Retina (tissue), 1 donor: ENCODE measurements at regions not wholly inside any gene's neighbourhood (a gene's known extent, or its start where the extent isn't known, plus 50 kb on each side); places are given as distances from the start of the nearest gene placed in this dataset.

Experiments
- DNase-seq: peaks from one replicate; pipeline ENCODE4 v3.0.0-alpha.2; 2016

GRCh38 chr2:192373754-192374153, 179.0 kb upstream of the TMEFF2 start:
- DNase-seq, result no peak

DNA sequence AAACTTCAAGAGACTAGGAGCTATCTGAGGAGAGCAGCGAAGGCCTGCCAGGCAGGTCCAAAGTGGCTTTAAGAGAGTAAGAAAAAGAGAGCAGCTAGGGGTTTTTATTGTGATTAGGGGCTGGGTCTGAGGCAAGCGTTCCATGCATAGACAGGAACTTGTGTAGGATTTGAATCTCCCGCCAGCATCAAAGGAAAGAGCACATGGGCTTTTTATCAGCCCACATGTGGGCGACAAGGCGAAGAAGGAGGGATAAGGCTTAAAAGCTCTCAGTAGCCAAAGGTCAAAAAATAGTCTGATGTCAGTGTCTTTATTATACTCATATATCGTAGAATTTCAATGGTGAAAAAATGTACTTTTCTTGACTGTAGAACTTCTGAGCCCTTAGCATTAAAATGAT, 178.5 kb upstream of the TMEFF2 start:
- DNase-seq, result no peak

DNA sequence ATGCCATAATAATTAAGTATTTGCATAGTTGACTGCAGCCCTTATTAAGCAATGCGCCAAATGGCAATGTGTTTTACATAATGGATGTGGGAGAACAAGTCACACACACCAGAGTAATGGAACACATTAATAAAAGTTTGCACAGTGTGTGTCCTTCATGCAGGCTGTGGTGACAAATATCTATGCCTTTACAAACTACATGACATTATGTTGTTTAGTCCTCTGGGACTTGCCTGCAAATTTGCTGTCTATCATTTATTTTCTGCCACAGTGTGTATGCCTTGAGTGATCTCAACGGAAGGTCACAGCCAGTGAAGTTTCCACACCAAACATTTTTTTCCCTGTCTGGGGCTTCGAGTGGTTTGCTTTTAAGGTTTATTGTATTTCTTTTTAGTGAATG, 175.2 kb upstream of the TMEFF2 start:
- DNase-seq, result no peak

GRCh38 chr2:192357217-192357616, 162.5 kb upstream of the TMEFF2 start:
- DNase-seq, result no peak

GRCh38 chr2:192354512-192355244, 159.9 kb upstream of the TMEFF2 start:
- DNase-seq, result no peak

GRCh38 chr2:192347542-192347941, 152.8 kb upstream of the TMEFF2 start:
- no peak for DNase-seq

GRCh38 chr2:192345287-192345686, 150.6 kb upstream of the TMEFF2 start:
- DNase-seq, result no peak

DNA sequence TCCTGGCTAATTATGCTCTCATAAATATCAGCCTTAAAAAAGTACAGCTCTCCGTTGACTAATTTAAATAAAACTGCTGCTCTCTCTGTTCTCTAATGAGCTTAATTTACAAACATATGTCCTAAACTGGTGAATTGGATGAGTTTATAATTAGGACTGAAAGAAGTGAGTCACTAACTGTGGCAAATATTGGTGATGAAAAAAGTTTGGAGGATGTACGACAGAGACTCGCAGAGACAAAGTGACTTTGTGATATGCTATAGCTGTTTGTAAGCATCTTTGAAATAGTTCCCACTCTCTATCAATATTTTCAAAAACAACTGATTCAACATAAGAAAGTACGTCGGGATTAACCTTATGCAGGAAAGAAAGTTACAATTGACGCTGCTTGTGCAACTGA, 138.9 kb upstream of the TMEFF2 start:
- DNase-seq, result no peak

- DNase-seq, result no peak
These were observed 133.6 kb upstream of the TMEFF2 start for GRCh38 chr2:192328297-192328696.

GRCh38 chr2:192327576-192327975, 132.8 kb upstream of the TMEFF2 start:
- DNase-seq, result no peak

GRCh38 chr2:192315543-192315942, 120.8 kb upstream of the TMEFF2 start:
- DNase-seq, result no peak

GRCh38 chr2:192314800-192315481, 120.2 kb upstream of the TMEFF2 start:
- no peak for DNase-seq

DNA sequence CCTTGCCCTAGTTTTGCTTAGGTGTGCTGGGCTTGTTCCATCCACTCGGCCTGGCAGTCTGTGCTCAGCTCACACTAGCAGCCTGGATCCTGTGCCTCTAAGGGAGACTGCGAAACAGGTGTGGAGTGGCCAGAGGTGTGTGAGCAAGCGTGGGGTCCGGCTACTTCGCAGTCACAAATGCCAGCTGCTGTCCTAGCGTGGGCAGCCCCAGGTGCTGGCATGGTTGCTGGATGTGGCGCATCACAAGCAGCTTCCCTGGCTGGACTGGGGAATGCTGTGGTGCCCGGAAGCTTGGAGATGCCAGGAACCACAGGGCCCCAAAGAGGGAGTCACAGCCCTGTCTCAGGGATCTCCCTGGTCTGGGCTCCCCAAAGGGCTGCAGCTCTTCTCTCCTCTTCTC, 119.0 kb upstream of the TMEFF2 start:
- DNase-seq, result no peak

DNA sequence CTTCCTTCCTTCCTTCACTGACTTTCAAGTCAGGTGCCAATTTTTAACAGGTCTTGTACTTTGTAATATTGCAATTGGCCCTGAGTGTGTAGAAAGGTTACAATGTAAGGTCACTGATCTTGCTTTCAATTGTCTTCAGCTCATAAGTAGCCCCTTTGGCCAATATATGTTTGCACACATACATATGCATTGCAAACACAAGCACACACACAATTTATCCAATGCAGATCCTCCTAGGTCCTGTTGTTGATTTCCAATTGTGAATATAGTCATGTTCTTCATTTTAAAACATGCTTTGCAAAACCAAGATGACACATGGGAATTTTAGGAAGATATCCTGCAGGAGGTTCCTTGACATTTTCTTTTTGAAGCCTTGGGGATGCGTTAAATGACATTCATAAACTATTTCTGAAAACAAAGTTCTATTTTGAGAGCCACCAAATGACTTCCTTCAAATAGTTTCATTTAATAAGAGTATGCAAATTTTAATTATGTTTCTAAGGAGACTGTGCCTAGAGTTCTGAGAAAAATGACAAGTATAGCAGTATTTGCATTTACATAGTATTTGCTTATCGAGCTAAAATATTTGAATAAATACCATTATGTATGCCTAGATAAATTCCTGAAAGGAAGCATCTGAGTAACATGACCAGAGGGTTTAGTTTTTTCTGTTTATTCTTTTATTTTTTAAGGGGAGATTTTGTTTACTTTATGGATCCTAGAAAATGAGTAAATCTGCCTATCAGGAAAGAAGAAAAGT, 117.1 kb upstream of the TMEFF2 start:
- DNase-seq, result no peak

DNA sequence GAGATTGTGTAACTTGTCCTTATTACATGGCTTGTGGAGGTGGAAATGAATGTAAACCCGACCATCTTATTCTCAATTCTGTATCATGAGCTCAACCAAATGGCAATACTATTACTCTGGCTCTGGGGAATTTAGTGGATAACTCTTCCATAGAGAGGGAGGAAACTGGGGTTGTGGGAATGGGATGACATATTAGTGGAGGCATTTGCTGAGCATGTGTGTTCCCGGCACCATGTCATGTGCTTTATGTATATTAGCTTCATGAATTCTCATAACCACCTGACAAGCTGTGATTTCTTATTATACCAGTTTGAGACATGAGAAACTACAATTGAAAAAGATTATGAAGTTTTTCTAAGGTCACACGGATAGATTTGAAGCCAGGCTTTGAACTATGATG, 112.8 kb upstream of the TMEFF2 start:
- no peak for DNase-seq

DNA sequence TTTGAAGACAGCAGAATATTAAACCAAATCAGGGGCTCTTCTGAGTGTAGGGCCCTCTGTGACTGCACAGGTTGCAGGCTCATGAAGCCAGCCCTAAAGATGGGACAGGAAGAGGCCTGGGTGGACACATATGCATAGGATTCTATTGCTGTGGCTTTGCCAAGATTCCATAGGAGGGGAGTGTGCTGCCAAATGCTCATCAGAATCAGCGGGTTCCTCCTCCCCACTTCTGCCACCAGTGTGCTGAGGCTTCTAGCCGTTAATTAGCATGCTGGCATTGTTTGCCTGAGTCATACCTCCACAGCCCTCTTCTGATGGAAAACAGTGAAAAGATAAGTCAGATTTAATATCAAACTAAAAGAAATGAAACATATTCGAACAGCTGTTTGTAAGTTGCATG, 103.9 kb upstream of the TMEFF2 start:
- no peak for DNase-seq

DNA sequence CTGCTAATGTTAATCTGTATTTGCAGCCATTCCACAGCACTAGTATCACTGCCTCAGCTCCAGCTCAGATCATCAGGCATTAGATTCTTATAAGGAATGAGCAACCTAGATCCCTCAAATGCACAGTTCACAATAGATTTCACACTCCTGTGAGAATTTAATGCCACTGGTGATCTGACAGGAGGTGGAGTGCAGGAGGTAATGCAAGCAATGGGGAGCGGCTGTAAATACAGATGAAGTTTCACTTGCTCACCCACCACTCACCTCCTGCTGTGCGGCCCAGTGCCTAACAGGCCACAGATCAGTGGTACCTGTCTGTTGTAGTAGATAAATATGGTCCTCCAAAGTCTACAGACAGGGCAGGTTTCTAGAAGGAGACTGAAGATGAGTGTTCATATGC, 97.7 kb upstream of the TMEFF2 start:
- no peak for DNase-seq

DNA sequence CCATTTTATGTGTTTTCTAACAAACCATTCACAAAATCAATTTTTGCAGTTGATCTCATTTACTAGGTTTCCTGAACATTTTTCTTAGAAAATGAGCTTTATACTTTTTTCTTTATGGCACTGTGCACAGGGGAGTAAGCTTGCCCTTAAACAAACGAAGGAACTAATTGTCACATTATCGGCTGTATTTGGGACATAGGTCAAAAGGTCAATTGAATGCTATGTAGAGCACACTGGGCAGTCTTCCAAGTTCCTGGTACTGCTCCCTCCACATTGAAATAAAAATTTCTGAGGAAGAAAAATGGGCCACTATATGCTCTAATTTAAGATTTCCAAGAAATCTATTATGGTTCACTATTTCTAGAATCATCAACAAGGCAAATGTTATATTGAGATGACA, 93.6 kb upstream of the TMEFF2 start:
- DNase-seq, result peak; percentile 6

- DNase-seq, result no peak
These were observed 91.5 kb upstream of the TMEFF2 start for GRCh38 chr2:192286093-192286701.

GRCh38 chr2:192283450-192283849, 88.7 kb upstream of the TMEFF2 start:
- no peak for DNase-seq

DNA sequence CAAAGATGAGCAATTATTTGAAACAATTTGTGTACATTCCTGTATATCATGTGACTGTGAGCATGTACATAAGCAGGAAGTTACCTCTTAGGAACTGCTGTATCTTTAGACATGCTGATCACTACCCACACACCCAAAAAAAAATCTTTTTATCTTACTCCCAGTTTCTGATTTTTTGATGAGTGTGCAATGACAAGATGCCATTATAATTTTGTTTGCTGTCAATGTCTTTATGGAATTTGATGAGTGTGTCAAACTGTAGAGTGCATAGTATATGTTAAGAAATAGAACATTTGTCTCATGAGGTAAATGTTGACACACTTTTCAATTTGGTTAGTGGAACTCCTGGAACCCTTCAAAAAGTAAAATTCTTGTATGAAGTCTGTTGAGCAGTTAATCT, 84.0 kb upstream of the TMEFF2 start:
- DNase-seq, result no peak

DNA sequence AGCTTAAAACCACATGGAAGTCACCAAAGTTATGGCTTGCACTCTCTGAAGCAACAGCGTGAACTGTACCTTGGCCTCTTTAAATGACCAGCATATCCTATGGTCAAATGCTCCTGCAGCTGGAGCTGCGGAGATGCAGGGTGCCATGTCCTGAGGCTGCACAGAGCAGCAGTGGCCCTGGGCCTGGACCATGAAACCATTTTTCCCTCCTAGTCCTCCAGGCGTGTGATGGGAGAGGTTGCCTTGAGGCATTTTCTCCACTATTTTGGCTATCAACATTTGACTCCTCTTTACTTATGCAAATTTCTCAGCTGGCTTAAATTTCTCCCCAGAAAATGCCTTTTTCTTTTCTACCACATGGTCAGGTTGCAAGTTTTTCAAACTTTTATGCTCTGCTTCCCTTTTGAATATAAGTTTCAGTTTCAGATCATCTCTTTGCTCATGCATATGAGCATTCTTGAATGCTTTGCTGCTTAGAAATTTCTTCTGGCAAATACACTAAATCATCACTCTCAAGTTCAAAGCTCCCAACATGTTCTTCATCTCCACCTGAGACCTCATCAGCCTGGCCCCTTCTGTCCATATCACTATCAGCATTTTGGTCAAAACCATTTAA, 82.9 kb upstream of the TMEFF2 start:
- DNase-seq, result no peak

DNA sequence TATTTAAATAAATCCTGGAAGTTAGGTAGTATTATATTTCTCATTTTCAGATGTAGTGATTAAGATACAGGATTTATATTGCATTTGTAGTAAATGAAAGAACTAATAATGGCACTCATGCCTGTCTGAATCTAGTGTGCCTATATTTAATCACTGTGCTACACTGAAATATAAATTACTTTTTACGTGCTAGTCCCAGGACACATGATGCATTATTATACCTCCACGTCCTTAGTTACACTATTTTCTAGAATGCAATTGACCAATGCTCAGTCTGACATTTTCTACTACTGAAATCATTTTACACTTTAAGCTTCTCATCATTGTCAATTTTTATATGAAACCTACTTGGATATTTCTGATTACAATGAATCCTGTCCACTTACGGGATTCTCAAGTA, 80.9 kb upstream of the TMEFF2 start:
- no peak for DNase-seq
